GM10266 (cell line): ENCODE measurements at regions not wholly inside any gene's neighbourhood (a gene's known extent, or its start where the extent isn't known, plus 50 kb on each side); places are given as distances from the start of the nearest gene placed in this dataset.

Experiments used
- DNase-seq: peaks from one replicate; pipeline ENCODE4 v3.0.0; 2012; ENCODE audit errors: extremely low spot score
- TF ChIP-seq, protein P1 (sequence below): IDR thresholded peaks from 2 replicates; pipeline ENCODE4 v1.5.1; 2012; ENCODE audit warnings: mild to moderate bottlenecking, low read depth; ENCODE audit not compliant: control insufficient read depth, insufficient read depth; ENCODE audit errors: missing control alignments

DNA sequence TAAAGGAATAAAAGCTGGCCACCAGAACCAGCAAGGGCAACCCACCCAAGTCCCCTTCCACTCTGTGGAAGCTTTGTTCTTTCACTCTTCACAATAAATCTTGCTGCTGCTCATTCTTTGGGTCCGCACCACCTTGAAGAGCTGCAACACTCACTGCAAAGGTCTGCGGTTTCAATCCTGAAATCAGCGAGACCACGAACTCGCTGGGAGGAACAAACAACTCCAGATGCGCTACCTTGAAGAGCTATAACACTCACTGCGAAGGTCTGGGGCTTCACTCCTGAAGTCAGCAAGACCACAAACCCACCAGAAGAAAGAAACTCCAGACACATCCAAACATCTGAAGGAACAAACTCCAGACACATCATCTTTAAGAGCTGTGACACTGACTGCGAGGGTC is 365.2 kb upstream of the LUZP2 start:
- TF ChIP-seq, protein P1, sequence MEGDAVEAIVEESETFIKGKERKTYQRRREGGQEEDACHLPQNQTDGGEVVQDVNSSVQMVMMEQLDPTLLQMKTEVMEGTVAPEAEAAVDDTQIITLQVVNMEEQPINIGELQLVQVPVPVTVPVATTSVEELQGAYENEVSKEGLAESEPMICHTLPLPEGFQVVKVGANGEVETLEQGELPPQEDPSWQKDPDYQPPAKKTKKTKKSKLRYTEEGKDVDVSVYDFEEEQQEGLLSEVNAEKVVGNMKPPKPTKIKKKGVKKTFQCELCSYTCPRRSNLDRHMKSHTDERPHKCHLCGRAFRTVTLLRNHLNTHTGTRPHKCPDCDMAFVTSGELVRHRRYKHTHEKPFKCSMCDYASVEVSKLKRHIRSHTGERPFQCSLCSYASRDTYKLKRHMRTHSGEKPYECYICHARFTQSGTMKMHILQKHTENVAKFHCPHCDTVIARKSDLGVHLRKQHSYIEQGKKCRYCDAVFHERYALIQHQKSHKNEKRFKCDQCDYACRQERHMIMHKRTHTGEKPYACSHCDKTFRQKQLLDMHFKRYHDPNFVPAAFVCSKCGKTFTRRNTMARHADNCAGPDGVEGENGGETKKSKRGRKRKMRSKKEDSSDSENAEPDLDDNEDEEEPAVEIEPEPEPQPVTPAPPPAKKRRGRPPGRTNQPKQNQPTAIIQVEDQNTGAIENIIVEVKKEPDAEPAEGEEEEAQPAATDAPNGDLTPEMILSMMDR: no peak
- no peak for DNase-seq

DNA sequence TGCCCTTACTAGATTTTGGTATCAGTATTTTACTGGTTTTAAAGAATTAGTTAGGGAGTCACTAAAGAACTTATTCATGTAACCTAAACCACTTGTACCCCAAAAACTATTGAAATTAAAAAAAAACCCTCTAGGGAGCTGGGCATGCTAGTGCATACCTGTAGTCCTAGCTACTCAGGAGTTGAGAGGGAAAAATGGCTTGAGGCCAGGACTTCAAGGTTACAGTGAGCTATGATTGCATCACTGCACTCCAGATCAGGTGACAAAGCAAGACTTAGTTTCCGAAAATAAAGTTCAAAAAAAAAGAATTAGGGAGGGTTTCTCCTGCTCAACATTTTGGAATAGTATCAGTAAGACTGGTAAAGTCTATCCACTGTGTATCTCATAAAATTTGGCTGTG is 364.4 kb upstream of the LUZP2 start:
- DNase-seq: no peak
- TF ChIP-seq, protein P1: no peak

DNA sequence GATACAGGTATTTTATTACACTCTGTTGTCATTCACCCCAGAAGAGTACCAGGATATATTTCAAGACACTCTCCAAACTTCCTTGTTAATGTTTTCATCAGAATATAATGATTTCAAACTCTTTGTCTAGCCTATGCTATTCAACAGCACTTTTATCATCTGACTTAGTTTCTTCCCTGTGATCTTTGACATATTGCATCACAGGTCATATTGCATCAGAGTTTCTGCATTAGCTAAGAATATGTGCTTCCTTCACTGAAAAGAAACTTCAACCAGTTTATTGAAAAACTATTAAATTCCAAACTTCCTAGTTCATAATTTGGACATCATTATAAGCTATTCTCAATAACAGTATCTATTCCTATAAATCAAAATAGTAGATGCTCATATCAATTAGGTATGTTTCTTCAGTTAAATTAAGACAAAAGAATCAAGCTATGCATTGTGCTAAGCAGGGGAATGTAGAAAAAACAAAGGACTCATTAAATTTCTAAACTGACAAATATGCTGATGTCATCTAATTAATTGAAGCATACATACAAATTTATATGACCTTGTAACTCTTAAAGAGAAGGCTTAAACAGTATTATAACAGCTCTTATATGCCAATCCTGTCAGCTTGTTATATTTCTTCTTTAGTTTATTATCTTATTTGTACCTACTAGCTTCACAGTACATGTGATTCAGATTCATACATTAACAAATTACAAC is 361.8 kb upstream of the LUZP2 start:
- DNase-seq: no peak
- TF ChIP-seq, protein P1: no peak

DNA sequence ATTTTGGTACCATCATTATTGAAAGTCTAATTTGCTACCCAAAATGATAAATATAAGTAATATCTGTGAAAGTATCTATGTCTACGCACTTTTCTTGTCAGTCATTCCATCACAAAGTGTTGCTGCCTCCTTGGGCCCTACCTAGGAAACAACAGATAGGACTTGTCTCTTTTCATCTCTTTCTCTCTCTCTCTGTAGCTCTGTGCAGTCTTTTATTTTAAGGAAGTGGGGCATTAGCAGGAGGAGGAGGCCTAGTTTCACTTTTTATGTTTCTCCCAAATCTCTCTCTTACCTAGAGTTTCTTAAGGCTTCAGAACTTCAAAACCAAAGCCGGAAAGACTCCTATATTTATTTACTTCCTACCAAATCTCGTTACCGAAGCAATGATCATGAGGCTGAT is 354.8 kb upstream of the LUZP2 start:
- no peak for DNase-seq
- TF ChIP-seq, protein P1: no peak

DNA sequence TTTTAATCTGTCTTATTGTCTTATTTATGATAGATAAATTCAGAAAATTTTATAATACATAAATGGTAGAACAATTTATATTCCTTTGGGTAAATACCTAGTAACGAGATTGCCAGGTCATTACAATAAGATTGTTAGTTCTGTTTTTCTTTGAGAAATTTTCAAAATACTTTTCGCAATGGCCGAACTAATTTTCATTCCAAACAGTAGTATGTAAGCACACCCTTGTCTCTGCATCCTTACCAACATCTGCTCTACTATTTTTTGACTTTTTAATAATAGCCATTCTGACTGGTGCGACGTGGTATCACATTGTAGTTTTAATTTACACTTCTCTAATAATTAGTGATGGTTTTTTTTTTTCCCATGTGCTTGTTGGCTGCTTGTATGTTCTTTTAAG is 351.4 kb upstream of the LUZP2 start:
- DNase-seq: no peak
- TF ChIP-seq, protein P1: no peak

DNA sequence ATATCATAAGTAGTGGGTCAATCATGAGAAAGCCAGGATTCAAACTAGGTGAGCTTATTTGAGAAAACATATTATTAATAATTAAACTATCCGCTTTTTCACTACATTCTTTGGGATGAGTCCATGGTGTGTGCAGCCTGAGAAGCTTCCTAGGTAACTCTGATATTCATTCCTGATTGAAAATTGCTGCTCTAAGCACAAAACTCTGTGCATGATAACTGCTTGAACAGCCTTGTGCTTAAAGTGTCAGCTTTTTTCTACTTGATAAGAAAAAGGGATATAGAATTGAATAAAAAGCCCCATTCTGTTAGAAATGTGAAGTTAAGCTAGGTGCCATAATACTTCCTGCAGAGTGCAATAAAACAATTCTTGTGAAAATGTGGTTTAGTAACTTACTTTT is 343.5 kb upstream of the LUZP2 start:
- TF ChIP-seq, protein P1: no peak
- DNase-seq: no peak

DNA sequence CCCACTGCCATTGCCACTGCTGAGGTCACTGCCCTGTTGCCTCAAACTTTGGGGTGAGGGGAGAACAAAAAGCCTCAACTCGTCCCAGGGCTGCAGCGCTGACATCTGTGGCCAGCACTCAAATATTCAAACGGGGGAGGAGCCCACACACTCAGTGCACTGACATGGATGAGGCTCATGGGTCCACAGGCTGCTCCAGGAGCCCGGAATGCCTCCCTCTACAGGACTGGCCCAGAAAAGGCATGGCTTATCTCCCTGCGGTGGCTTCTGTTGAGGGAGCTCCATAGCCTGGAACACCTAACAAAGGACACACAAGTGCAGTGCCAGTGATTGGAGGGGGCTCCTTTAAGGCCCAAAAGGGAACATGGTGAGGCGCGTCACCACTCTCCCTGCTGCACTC is 341.1 kb upstream of the LUZP2 start:
- no peak for DNase-seq
- TF ChIP-seq, protein P1: no peak
